Endothelial cell of umbilical vein (primary cell): ENCODE measurements at regions not wholly inside any gene's neighbourhood (a gene's known extent, or its start where the extent isn't known, plus 50 kb on each side); places are given as distances from the start of the nearest gene placed in this dataset.

ENCODE experiments used
- BruUV-seq: library from RNA; stranded (reverse); fragments of 400-500 nt; replicated peaks from 2 replicates; lab custom pipeline; 2021; lab: Mats Ljungman, UMichigan
- CTCF ChIA-PET: fragments of 300-600, 350-600 bp; sonication (Branson Sonifier 250); formaldehyde crosslinking; loops from one replicate; lab custom pipeline; 2021; ENCODE audit warnings: antibody characterized with exemption, inconsistent platforms; lab: Charles Lee
- POLR2A ChIA-PET: fragments of 300-600, 350-600 bp; sonication (Branson Sonifier 250); formaldehyde crosslinking; loops from one replicate; lab custom pipeline; 2021; ENCODE audit warnings: antibody characterized with exemption, inconsistent platforms; lab: Charles Lee
- DNase-seq: peaks from one replicate; pipeline ENCODE4 v3.0.0-alpha.2; 2011; ENCODE audit warnings: low read depth, low spot score
- FAIRE-seq: peaks from 2 replicates; lab custom pipeline; 2011; peaks lifted over from hg19 to GRCh38; lab: Jason Lieb, UNC
- H2AFZ ChIP-seq: 2 replicates; pipeline ENCODE4 v1.6.0; 2012; ENCODE audit warnings: low read depth, low read length, control low read depth, inconsistent platforms
- H3K27ac ChIP-seq: 2 replicates; pipeline ENCODE4 v1.5.1; 2011; ENCODE audit warnings: low read depth, mild to moderate bottlenecking, control low read depth, low read length, moderate library complexity; ENCODE audit not compliant: insufficient read depth
- H3K27me3 ChIP-seq, 2 experiments: 2 replicates each; pipeline versions ENCODE4 v1.6.0 to v1.6.1; 2011; ENCODE audit warnings: low read length in 2 of 2, mixed read lengths in 1 of 2; ENCODE audit not compliant: control insufficient read depth in 2 of 2, insufficient read depth in 2 of 2
- H3K36me3 ChIP-seq, 2 experiments: 2 replicates in 1 of 2; 3 replicates in 1 of 2; pipeline ENCODE4 v1.5.1; 2011; ENCODE audit warnings: low read length in 2 of 2, mild to moderate bottlenecking in 1 of 2, moderate library complexity in 1 of 2; ENCODE audit not compliant: control insufficient read depth in 2 of 2, insufficient read depth in 2 of 2; ENCODE audit errors: extremely low read depth in 1 of 2
- H3K4me1 ChIP-seq: 3 replicates; pipeline ENCODE4 v1.5.1; 2011; ENCODE audit warnings: mild to moderate bottlenecking, low read length; ENCODE audit not compliant: control insufficient read depth, insufficient read depth; ENCODE audit errors: extremely low read depth
- H3K4me2 ChIP-seq: 2 replicates; pipeline ENCODE4 v1.6.1; 2011; ENCODE audit warnings: low read length, control low read depth, mixed read lengths; ENCODE audit not compliant: insufficient read depth
- H3K4me3 ChIP-seq, 3 experiments: fragments of 200-600 bp in 1 of 3; sonication (generic), shearing (Covaris generic) in 1 of 3; replicated peaks in 1 of 3; 2 replicates each; pipeline ENCODE4 v1.5.1; 2011 to 2016; ENCODE audit warnings: control low read depth in 3 of 3, low read length in 3 of 3, mild to moderate bottlenecking in 2 of 3, inconsistent platforms in 1 of 3, low read depth in 1 of 3, moderate library complexity in 1 of 3; ENCODE audit not compliant: insufficient read depth in 1 of 3
- H3K79me2 ChIP-seq: 2 replicates; pipeline ENCODE4 v1.6.0; 2012; ENCODE audit warnings: low read length, inconsistent platforms; ENCODE audit not compliant: control insufficient read depth, insufficient read depth
- H3K9ac ChIP-seq: replicated peaks from 2 replicates; pipeline ENCODE3; 2011; ENCODE audit warnings: low read length, control low read depth; ENCODE audit not compliant: insufficient read depth; ENCODE audit errors: extremely low read depth
- H3K9me1 ChIP-seq: replicated peaks from 3 replicates; pipeline ENCODE4 v1.6.0; 2011; ENCODE audit warnings: mild to moderate bottlenecking, low read length; ENCODE audit not compliant: control insufficient read depth, insufficient read depth; ENCODE audit errors: extremely low read depth
- H3K9me3 ChIP-seq: replicated peaks from 2 replicates; pipeline ENCODE4 v1.5.1; 2012; ENCODE audit warnings: low read length, inconsistent platforms; ENCODE audit not compliant: control insufficient read depth, insufficient read depth
- H4K20me1 ChIP-seq: replicated peaks from 2 replicates; pipeline ENCODE3; 2011; ENCODE audit warnings: mild to moderate bottlenecking, low read length; ENCODE audit not compliant: control insufficient read depth, insufficient read depth; ENCODE audit errors: extremely low read depth
- EZH2 ChIP-seq: IDR thresholded peaks from 2 replicates; pipeline ENCODE4 v1.6.1; 2012; ENCODE audit warnings: borderline replicate concordance, low read depth, mild to moderate bottlenecking, moderate library complexity, low read length, inconsistent platforms; ENCODE audit not compliant: severe bottlenecking
- FOS ChIP-seq: IDR thresholded peaks from 2 replicates; pipeline ENCODE4 v1.6.1; 2011; ENCODE audit warnings: mild to moderate bottlenecking, low read length, moderate library complexity, borderline replicate concordance; ENCODE audit not compliant: insufficient read depth
- GATA2 ChIP-seq: IDR thresholded peaks from 2 replicates; pipeline ENCODE4 v1.7.0; 2011; ENCODE audit warnings: low read depth, mild to moderate bottlenecking, moderate library complexity, mixed read lengths, low read length; ENCODE audit not compliant: insufficient read length, insufficient read depth
- JUN ChIP-seq: IDR thresholded peaks from 2 replicates; pipeline ENCODE4 v1.6.1; 2011; ENCODE audit warnings: borderline replicate concordance, low read depth; ENCODE audit not compliant: insufficient read length, insufficient read depth
- MYC ChIP-seq: IDR thresholded peaks from one replicate; pipeline ENCODE4 v1.6.1; 2011; ENCODE audit warnings: mild to moderate bottlenecking, low read depth, low read length
- POLR2A ChIP-seq: IDR thresholded peaks from 2 replicates; pipeline ENCODE4 v1.6.1; 2012; ENCODE audit warnings: low read depth, mild to moderate bottlenecking, control low read depth, low read length
- POLR2AphosphoS5 ChIP-seq: IDR thresholded peaks from 2 replicates; pipeline ENCODE4 v1.6.1; 2012; ENCODE audit warnings: low read depth, mild to moderate bottlenecking, control low read depth, low read length, moderate library complexity; ENCODE audit not compliant: insufficient read depth
- dilution Hi-C: fragments of 300-500 bp; cut with MboI; formaldehyde crosslinking; loops from one replicate; pipeline ENCODE4 v1.15.0; 2019; ENCODE audit warnings: low sequenced_read_pairs; ENCODE audit not compliant: extremely low pct_ligation_motif_present
- intact Hi-C: fragments of 100-400 bp; cut with micrococcal nuclease; formaldehyde crosslinking; loops from one replicate; pipeline ENCODE4 v1.10.0; 2022
- TF ChIP-seq, protein P1 (sequence below), 2 donors: IDR thresholded peaks; 1 replicate in 1 of 2; 2 replicates in 1 of 2; pipeline ENCODE4 v1.5.1; 2011; ENCODE audit warnings: low read length in 2 of 2, mild to moderate bottlenecking in 2 of 2, moderate library complexity in 2 of 2, control low read depth in 1 of 2, inconsistent platforms in 1 of 2, low read depth in 1 of 2; ENCODE audit not compliant: insufficient read depth in 1 of 2; ENCODE audit errors: extremely low read depth in 1 of 2
- TF ChIP-seq, protein P2 (sequence below): IDR thresholded peaks from 2 replicates; pipeline ENCODE4 v1.6.1; 2011; ENCODE audit not compliant: insufficient read depth, insufficient read length

DNA sequence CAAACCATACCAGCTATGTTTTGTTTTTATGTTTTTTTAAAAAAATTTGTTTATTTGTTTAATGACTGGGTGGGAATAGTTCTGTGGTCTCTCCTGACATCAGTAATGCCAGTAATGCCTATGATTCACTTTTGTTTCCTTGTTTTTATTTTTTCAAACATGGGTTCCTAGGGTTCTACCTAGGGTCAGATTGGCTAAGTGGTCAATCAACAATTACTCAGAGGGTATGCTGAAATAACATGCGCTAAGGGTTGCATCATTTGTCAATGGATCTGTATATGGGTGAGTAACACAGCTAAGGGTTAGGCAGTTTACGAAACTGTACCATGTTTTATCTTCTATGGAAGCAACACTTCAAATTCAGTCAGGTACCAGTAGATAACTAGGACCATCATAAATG, 583.8 kb upstream of the GJE1 start:
- Histone ChIP-seq H2AFZ (peak overlapping the region; percentile 24), H3K9me1 (no peaks in the 10 kb centered on the region), H3K79me2 (no peaks in the 10 kb centered on the region), H3K4me1 (peaks cover 17% of the 10 kb centered on the region), H3K9ac (no peak overlapping the region), H3K27me3 (no peaks in the 10 kb centered on the region), H3K9me3 (no peaks in the 10 kb centered on the region), H3K27ac (peak overlapping the region; percentile 27), H3K36me3 (no peaks in the 10 kb centered on the region), H3K4me2 (no peak overlapping the region), H4K20me1 (no peaks in the 10 kb centered on the region), H3K4me3 (no peak overlapping the region)
- TF ChIP-seq FOS (peak; percentile 51), MYC (no peak), GATA2 (no peak), POLR2A (no peak), JUN (peak; percentile 34), EZH2 (no peak), POLR2AphosphoS5 (peak; percentile 73)
- TF ChIP-seq, protein P1, sequence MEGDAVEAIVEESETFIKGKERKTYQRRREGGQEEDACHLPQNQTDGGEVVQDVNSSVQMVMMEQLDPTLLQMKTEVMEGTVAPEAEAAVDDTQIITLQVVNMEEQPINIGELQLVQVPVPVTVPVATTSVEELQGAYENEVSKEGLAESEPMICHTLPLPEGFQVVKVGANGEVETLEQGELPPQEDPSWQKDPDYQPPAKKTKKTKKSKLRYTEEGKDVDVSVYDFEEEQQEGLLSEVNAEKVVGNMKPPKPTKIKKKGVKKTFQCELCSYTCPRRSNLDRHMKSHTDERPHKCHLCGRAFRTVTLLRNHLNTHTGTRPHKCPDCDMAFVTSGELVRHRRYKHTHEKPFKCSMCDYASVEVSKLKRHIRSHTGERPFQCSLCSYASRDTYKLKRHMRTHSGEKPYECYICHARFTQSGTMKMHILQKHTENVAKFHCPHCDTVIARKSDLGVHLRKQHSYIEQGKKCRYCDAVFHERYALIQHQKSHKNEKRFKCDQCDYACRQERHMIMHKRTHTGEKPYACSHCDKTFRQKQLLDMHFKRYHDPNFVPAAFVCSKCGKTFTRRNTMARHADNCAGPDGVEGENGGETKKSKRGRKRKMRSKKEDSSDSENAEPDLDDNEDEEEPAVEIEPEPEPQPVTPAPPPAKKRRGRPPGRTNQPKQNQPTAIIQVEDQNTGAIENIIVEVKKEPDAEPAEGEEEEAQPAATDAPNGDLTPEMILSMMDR (IDR thresholded peaks at IDR 0.05; ENCODE audit: extremely low read depth in 1 of 2, insufficient read depth in 1 of 2, low read depth in 1 of 2, low read length in 2 of 2), result no peak
- TF ChIP-seq, protein P2, sequence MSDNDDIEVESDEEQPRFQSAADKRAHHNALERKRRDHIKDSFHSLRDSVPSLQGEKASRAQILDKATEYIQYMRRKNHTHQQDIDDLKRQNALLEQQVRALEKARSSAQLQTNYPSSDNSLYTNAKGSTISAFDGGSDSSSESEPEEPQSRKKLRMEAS, result no peak
- CTCF ChIA-PET, result interaction anchor here (0.9 kb wide), 1 partner anchor 628 kb away, joined by 3 read pairs; no protein-coding TSS in a partner anchor
- POLR2A ChIA-PET, result no interaction called here
- FAIRE-seq (no peak), DNase-seq (peak; percentile 49)
- BruUV-seq, result no TSS peak
- dilution Hi-C loops, result no loop called here
- intact Hi-C loops, result no loop called here
